ENCODE measurements at regions not wholly inside any gene's neighbourhood (a gene's known extent, or its start where the extent isn't known, plus 50 kb on each side); places are given as distances from the start of the nearest gene placed in this dataset.
"Not testable (repeated sequence)": the region's sequence is repeated elsewhere in the genome, so short reads cannot be mapped to it uniquely, and the experiment has no call there.

DNA sequence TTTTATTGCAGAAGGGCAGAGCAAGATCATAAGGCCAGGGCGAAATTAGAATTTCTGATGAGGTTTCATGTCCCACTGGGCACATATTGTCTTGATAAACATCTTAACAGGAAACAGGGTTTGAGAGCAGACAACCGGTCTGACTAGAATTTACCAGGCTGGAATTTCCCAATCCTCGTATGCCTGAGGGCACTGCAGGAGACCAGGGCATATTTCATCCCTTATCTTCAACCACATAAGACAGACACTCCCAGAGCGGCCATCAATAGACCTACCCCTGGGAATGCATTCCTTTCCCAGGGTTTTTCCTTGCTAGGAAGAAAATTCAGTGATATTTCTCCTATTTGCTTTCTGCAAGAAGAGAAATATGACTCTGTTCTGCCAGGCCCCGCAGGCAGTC lies 78.9 kb upstream of the OR9G4 start:
- TF ChIP-seq, protein P1, sequence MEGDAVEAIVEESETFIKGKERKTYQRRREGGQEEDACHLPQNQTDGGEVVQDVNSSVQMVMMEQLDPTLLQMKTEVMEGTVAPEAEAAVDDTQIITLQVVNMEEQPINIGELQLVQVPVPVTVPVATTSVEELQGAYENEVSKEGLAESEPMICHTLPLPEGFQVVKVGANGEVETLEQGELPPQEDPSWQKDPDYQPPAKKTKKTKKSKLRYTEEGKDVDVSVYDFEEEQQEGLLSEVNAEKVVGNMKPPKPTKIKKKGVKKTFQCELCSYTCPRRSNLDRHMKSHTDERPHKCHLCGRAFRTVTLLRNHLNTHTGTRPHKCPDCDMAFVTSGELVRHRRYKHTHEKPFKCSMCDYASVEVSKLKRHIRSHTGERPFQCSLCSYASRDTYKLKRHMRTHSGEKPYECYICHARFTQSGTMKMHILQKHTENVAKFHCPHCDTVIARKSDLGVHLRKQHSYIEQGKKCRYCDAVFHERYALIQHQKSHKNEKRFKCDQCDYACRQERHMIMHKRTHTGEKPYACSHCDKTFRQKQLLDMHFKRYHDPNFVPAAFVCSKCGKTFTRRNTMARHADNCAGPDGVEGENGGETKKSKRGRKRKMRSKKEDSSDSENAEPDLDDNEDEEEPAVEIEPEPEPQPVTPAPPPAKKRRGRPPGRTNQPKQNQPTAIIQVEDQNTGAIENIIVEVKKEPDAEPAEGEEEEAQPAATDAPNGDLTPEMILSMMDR (IDR thresholded peaks at IDR 0.05; ENCODE audit: low read depth, low read length): not testable (repeated sequence)
- not testable (repeated sequence) for TF ChIP-seq EZH2phosphoT487 (IDR thresholded peaks at IDR 0.05; ENCODE audit: low read depth)
